ENCODE measurements at regions not wholly inside any gene's neighbourhood (a gene's known extent, or its start where the extent isn't known, plus 50 kb on each side); places are given as distances from the start of the nearest gene placed in this dataset.

DNA sequence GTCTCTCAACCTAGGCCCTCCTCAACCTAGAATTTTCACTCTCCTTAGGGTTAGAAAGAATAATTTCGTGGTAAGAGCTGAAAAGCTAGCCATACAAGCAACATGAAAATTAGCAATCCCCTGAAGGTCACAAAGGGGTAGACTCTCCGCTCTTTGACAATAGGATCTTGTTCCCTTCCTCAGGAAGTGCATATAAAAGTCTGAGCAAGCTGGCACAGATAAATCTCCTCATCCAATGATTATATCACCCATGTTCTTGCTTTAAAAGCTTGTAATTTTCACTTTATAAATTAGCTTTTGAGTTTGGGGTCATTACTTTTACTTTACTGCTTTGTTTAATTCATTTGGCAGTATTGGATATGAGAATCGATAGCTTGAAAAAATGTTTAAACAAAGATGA is 852.3 kb upstream of the CRIM1 start (continued):
- TF ChIP-seq, protein P1, sequence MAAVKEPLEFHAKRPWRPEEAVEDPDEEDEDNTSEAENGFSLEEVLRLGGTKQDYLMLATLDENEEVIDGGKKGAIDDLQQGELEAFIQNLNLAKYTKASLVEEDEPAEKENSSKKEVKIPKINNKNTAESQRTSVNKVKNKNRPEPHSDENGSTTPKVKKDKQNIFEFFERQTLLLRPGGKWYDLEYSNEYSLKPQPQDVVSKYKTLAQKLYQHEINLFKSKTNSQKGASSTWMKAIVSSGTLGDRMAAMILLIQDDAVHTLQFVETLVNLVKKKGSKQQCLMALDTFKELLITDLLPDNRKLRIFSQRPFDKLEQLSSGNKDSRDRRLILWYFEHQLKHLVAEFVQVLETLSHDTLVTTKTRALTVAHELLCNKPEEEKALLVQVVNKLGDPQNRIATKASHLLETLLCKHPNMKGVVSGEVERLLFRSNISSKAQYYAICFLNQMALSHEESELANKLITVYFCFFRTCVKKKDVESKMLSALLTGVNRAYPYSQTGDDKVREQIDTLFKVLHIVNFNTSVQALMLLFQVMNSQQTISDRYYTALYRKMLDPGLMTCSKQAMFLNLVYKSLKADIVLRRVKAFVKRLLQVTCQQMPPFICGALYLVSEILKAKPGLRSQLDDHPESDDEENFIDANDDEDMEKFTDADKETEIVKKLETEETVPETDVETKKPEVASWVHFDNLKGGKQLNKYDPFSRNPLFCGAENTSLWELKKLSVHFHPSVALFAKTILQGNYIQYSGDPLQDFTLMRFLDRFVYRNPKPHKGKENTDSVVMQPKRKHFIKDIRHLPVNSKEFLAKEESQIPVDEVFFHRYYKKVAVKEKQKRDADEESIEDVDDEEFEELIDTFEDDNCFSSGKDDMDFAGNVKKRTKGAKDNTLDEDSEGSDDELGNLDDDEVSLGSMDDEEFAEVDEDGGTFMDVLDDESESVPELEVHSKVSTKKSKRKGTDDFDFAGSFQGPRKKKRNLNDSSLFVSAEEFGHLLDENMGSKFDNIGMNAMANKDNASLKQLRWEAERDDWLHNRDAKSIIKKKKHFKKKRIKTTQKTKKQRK (IDR thresholded peaks at IDR 0.05; ENCODE audit: low read depth, low read length): no peak
- TF ChIP-seq, protein P2, sequence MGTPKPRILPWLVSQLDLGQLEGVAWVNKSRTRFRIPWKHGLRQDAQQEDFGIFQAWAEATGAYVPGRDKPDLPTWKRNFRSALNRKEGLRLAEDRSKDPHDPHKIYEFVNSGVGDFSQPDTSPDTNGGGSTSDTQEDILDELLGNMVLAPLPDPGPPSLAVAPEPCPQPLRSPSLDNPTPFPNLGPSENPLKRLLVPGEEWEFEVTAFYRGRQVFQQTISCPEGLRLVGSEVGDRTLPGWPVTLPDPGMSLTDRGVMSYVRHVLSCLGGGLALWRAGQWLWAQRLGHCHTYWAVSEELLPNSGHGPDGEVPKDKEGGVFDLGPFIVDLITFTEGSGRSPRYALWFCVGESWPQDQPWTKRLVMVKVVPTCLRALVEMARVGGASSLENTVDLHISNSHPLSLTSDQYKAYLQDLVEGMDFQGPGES (IDR thresholded peaks at IDR 0.05): no peak
- TF ChIP-seq FOXK2 (IDR thresholded peaks at IDR 0.05) (no peak), EZH2 (IDR thresholded peaks at IDR 0.05; ENCODE audit: borderline replicate concordance, control insufficient read depth, low read depth, low read length) (no peak), LARP7 (IDR thresholded peaks at IDR 0.05) (no peak), SUZ12 (IDR thresholded peaks at IDR 0.05; ENCODE audit: unreplicated experiment) (no peak), KAT2A (conservative IDR thresholded peaks at IDR 0.05; ENCODE audit: control insufficient read depth, low read depth, low read length) (no peak), MEF2A (IDR thresholded peaks at IDR 0.05; ENCODE audit: insufficient read depth, low read depth, low read length) (no peak)
- TF ChIP-seq, protein P3, sequence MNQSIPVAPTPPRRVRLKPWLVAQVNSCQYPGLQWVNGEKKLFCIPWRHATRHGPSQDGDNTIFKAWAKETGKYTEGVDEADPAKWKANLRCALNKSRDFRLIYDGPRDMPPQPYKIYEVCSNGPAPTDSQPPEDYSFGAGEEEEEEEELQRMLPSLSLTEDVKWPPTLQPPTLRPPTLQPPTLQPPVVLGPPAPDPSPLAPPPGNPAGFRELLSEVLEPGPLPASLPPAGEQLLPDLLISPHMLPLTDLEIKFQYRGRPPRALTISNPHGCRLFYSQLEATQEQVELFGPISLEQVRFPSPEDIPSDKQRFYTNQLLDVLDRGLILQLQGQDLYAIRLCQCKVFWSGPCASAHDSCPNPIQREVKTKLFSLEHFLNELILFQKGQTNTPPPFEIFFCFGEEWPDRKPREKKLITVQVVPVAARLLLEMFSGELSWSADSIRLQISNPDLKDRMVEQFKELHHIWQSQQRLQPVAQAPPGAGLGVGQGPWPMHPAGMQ (IDR thresholded peaks at IDR 0.05; ENCODE audit: borderline replicate concordance): no peak

All from GM12878 (cell line).